ENCODE measurements at regions not wholly inside any gene's neighbourhood (a gene's known extent, or its start where the extent isn't known, plus 50 kb on each side); places are given as distances from the start of the nearest gene placed in this dataset.

DNA sequence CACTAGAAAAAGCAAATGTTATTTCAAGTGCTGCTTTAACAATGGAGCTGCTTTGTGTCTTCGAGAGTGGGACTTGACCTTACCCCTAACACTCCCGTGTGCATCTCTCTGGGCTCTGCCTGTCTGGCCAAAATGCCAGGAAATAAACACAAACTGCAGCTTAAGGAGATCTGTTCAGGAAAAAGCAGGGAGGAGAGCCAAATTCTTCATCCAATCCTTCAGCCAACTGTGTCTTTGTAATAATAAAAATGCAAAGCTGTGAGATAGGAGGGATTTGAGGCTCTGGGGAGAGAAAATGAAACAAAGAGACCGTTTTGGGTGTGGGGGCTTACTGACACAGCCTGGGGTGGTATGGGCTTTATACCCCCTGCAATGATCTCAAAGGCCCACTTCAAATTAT is 85.8 kb upstream of the WSCD2 start:
- Mint-ChIP-seq H3K36me3 (ENCODE audit: low read depth) (no peaks in the 10 kb centered on the region), H3K27me3 (ENCODE audit: insufficient read depth) (peaks cover 89% of the 10 kb centered on the region), H3K9me3 (no peaks in the 10 kb centered on the region), H3K27ac (no peak overlapping the region), H3K4me1 (peaks cover 14% of the 10 kb centered on the region), H3K4me3 (no peak overlapping the region)
- WGBS, 2 experiments (ENCODE audit: insufficient coverage in 1 of 2, insufficient read length in 1 of 2): 83 to 89% methylated on average over 3 of the region's 3 CpGs
- Histone ChIP-seq H3K27ac (ENCODE audit: low read depth, low read length) (no peak overlapping the region), H3K27me3 (ENCODE audit: control insufficient read depth, insufficient read depth, low read length, poor library complexity, severe bottlenecking) (peaks cover 56% of the 10 kb centered on the region), H3K9ac (ENCODE audit: extremely low read depth, low read length, poor library complexity, severe bottlenecking) (no peak overlapping the region), H3K4me3 (ENCODE audit: low read length) (no peak overlapping the region), H3K4me1 (ENCODE audit: control insufficient read depth, insufficient read depth, low read length) (peaks cover 5% of the 10 kb centered on the region), H3K36me3 (ENCODE audit: control insufficient read depth, insufficient read depth, low read length) (no peaks in the 10 kb centered on the region), H3K9me3 (ENCODE audit: control insufficient read depth, low read length) (no peaks in the 10 kb centered on the region)
- TF ChIP-seq, protein P1, sequence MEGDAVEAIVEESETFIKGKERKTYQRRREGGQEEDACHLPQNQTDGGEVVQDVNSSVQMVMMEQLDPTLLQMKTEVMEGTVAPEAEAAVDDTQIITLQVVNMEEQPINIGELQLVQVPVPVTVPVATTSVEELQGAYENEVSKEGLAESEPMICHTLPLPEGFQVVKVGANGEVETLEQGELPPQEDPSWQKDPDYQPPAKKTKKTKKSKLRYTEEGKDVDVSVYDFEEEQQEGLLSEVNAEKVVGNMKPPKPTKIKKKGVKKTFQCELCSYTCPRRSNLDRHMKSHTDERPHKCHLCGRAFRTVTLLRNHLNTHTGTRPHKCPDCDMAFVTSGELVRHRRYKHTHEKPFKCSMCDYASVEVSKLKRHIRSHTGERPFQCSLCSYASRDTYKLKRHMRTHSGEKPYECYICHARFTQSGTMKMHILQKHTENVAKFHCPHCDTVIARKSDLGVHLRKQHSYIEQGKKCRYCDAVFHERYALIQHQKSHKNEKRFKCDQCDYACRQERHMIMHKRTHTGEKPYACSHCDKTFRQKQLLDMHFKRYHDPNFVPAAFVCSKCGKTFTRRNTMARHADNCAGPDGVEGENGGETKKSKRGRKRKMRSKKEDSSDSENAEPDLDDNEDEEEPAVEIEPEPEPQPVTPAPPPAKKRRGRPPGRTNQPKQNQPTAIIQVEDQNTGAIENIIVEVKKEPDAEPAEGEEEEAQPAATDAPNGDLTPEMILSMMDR (conservative IDR thresholded peaks at IDR 0.05): no peak
- no peak for DNase-seq

DNA sequence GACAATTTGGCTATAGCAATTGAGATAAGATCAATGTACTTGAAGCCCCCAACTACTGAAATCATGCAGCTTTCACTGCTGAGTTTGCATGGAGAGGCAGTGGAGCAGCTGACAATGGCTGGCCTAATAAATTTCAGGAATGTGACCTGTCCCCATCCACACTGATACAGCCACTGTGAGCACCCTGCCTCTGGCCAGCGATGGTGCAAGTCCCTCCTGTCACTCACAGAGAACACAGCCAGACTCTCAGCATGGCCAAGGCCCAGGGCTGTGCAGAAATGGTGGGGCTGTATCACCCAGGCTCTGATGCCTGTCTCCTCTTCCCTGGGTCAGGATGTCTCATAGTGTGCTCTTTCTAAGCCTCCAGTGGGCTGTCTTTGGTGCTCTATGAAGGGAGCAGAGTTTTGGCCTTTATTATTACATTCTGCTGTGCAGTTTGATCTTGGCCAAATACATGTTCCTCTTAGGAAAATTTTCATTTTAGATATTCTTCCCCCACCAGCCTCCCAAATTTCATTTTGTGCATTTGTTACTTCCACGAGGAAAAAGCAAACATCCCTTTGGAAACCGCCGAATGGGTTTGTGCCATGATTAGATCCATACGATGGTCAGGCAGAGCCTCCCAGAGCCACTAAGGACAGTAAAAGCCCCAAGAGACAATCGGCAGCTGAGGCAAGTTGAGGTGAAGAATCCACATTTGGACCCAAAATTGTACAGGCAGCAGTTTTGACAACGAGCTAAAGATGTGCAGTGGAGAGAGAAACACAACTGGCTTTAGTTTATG is 85.1 kb upstream of the WSCD2 start:
- DNase-seq: peak; percentile 66
- H3K27ac Mint-ChIP-seq: no peak overlapping the region
- no peaks in the 10 kb centered on the region for H3K36me3 Mint-ChIP-seq (ENCODE audit: low read depth)

DNA sequence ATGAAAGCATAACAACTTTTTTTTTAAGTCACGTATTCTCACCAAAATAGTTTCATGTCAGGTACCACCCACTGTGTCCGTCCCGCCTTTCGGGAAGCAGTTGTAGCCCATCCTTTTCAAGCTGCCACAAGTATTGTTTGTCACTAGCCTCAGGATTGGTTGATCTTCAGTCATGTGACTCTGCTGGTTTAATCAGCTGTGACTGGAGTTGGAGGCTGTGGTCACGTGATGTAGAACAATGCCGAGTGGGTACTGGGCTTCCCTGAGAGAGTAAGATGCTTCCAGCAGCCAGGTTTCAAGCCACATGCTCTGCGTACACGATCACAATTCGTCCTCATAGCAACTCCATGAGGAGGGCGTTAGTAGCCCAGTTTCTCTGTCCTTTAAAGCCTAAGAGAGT is 83.0 kb upstream of the WSCD2 start:
- no peak overlapping the region for H3K27ac ChIP-seq (ENCODE audit: low read depth, low read length)
- 92 to 96% methylated on average over 7 to 10 of the region's 10 CpGs for WGBS, 2 experiments (ENCODE audit: insufficient coverage in 1 of 2, insufficient read length in 1 of 2)
- peaks cover 84% of the 10 kb centered on the region for H3K27me3 Mint-ChIP-seq (ENCODE audit: insufficient read depth)

More for the DNA sequence above, 85.1 kb upstream of the WSCD2 start:
- Mint-ChIP-seq H3K4me3 (no peak overlapping the region), H3K9me3 (no peaks in the 10 kb centered on the region), H3K4me1 (peaks cover 14% of the 10 kb centered on the region), H3K27me3 (ENCODE audit: insufficient read depth) (peaks cover 90% of the 10 kb centered on the region)
- Histone ChIP-seq H3K9ac (ENCODE audit: extremely low read depth, low read length, poor library complexity, severe bottlenecking) (no peak overlapping the region), H3K4me1 (ENCODE audit: control insufficient read depth, insufficient read depth, low read length) (peaks cover 5% of the 10 kb centered on the region), H3K27ac (ENCODE audit: low read depth, low read length) (no peak overlapping the region), H3K9me3 (ENCODE audit: control insufficient read depth, low read length) (no peaks in the 10 kb centered on the region), H3K4me3 (ENCODE audit: low read length) (no peak overlapping the region), H3K36me3 (ENCODE audit: control insufficient read depth, insufficient read depth, low read length) (no peaks in the 10 kb centered on the region), H3K27me3 (ENCODE audit: control insufficient read depth, insufficient read depth, low read length, poor library complexity, severe bottlenecking) (peaks cover 52% of the 10 kb centered on the region)
- 86 to 91% methylated on average over 7 of the region's 7 CpGs for WGBS, 2 experiments (ENCODE audit: insufficient coverage in 1 of 2, insufficient read length in 1 of 2)
- TF ChIP-seq, protein P1 (conservative IDR thresholded peaks at IDR 0.05): no peak

More for the DNA sequence above, 83.0 kb upstream of the WSCD2 start:
- Histone ChIP-seq H3K4me1 (ENCODE audit: control insufficient read depth, insufficient read depth, low read length) (no peaks in the 10 kb centered on the region), H3K27me3 (ENCODE audit: control insufficient read depth, insufficient read depth, low read length, poor library complexity, severe bottlenecking) (peaks cover 58% of the 10 kb centered on the region), H3K9ac (ENCODE audit: extremely low read depth, low read length, poor library complexity, severe bottlenecking) (no peak overlapping the region), H3K9me3 (ENCODE audit: control insufficient read depth, low read length) (no peaks in the 10 kb centered on the region), H3K4me3 (ENCODE audit: low read length) (no peak overlapping the region), H3K36me3 (ENCODE audit: control insufficient read depth, insufficient read depth, low read length) (no peaks in the 10 kb centered on the region)
- Mint-ChIP-seq H3K36me3 (ENCODE audit: low read depth) (no peaks in the 10 kb centered on the region), H3K9me3 (no peaks in the 10 kb centered on the region), H3K4me3 (no peak overlapping the region), H3K4me1 (peaks cover under 1% of the 10 kb centered on the region), H3K27ac (no peak overlapping the region)
- no peak for DNase-seq
- TF ChIP-seq, protein P1 (conservative IDR thresholded peaks at IDR 0.05): no peak
